ENCODE measurements at regions not wholly inside any gene's neighbourhood (a gene's known extent, or its start where the extent isn't known, plus 50 kb on each side); places are given as distances from the start of the nearest gene placed in this dataset.
"Not testable (repeated sequence)": the region's sequence is repeated elsewhere in the genome, so short reads cannot be mapped to it uniquely, and the experiment has no call there.

GRCh38 chrX:112935029-112935428 lies 94.4 kb upstream of the AMOT start:
- no peak overlapping the region for H3K4me3 ChIP-seq
- in situ Hi-C loops (cut with MboI; ENCODE audit: low pct_ligation_motif_present in 1 of 4, low pct_unique_long_range_greater_than_20kb in 1 of 4, low sequenced_read_pairs in 3 of 4) = no loop called here
- no peaks in the 10 kb centered on the region for H3K4me1 ChIP-seq
- no peak overlapping the region for H3K27ac ChIP-seq
- no peak for DNase-seq
- no peaks in the 10 kb centered on the region for H3K36me3 ChIP-seq
- no peaks in the 10 kb centered on the region for H3K9me3 ChIP-seq
- WGBS, 2 donors (ENCODE audit: low coverage in 1 of 2) = 42 to 60% methylated on average over 1 of the region's 1 CpG
- no peaks in the 10 kb centered on the region for H3K27me3 ChIP-seq
- intact Hi-C loops (cut with DNase I; ENCODE audit: low total_unique reads) = no loop called here
- no peak for TF ChIP-seq POLR2AphosphoS5 (IDR thresholded peaks at IDR 0.05)
- no peak for TF ChIP-seq CTCF (IDR thresholded peaks at IDR 0.05)
- no peak for TF ChIP-seq EP300 (IDR thresholded peaks at IDR 0.05; ENCODE audit: low read depth)

- Histone ChIP-seq H3K27me3 (no peaks in the 10 kb centered on the region), H3K4me3 (no peak overlapping the region), H3K27ac (no peak overlapping the region), H3K9me3 (no peaks in the 10 kb centered on the region), H3K4me1 (no peaks in the 10 kb centered on the region), H3K36me3 (no peaks in the 10 kb centered on the region)
- in situ Hi-C loops (cut with MboI; ENCODE audit: low pct_ligation_motif_present in 1 of 4, low pct_unique_long_range_greater_than_20kb in 1 of 4, low sequenced_read_pairs in 3 of 4) = no loop called here
- WGBS, 2 donors (ENCODE audit: low coverage in 1 of 2) = 81 to 100% methylated on average over 1 to 3 of the region's 3 CpGs
- TF ChIP-seq POLR2A (IDR thresholded peaks at IDR 0.05) (no peak), POLR2AphosphoS5 (IDR thresholded peaks at IDR 0.05) (no peak), EP300 (IDR thresholded peaks at IDR 0.05; ENCODE audit: low read depth) (no peak)
- DNase-seq = no peak
- intact Hi-C loops (cut with DNase I; ENCODE audit: low total_unique reads) = no loop called here
Measured at GRCh38 chrX:112931900-112932299, 91.3 kb upstream of the AMOT start.

GRCh38 chrX:112931478-112931877 lies 90.8 kb upstream of the AMOT start:
- Histone ChIP-seq H3K9me3 (no peaks in the 10 kb centered on the region), H3K36me3 (no peaks in the 10 kb centered on the region), H3K4me1 (no peaks in the 10 kb centered on the region), H3K27ac (no peak overlapping the region), H3K4me3 (no peak overlapping the region), H3K27me3 (no peaks in the 10 kb centered on the region)
- in situ Hi-C loops (cut with MboI; ENCODE audit: low pct_ligation_motif_present in 1 of 4, low pct_unique_long_range_greater_than_20kb in 1 of 4, low sequenced_read_pairs in 3 of 4) (no loop called here), intact Hi-C loops (cut with DNase I; ENCODE audit: low total_unique reads) (no loop called here)
- no peak for DNase-seq
- TF ChIP-seq POLR2A (IDR thresholded peaks at IDR 0.05) = no peak
- TF ChIP-seq EP300 (IDR thresholded peaks at IDR 0.05; ENCODE audit: low read depth) = no peak
- 55% methylated on average over 3 of the region's 3 CpGs; no CpG with 5 or more reads in 1 of the 2 donors for WGBS, 2 donors (ENCODE audit: low coverage in 1 of 2)

- H3K27me3 ChIP-seq; H3K9me3 ChIP-seq; H3K4me1 ChIP-seq; DNase-seq; H3K36me3 ChIP-seq; in situ Hi-C loops (cut with MboI; ENCODE audit: low pct_ligation_motif_present in 1 of 4, low pct_unique_long_range_greater_than_20kb in 1 of 4, low sequenced_read_pairs in 3 of 4); H3K4me3 ChIP-seq; intact Hi-C loops (cut with DNase I; ENCODE audit: low total_unique reads); H3K27ac ChIP-seq: not testable (repeated sequence)
- 77% methylated on average over 1 of the region's 1 CpG; no CpG with 5 or more reads in 1 of the 2 donors for WGBS, 2 donors (ENCODE audit: low coverage in 1 of 2)
Measured at GRCh38 chrX:112923381-112923780, 82.8 kb upstream of the AMOT start.

- no peak for DNase-seq
- Histone ChIP-seq H3K9me3 (no peaks in the 10 kb centered on the region), H3K27ac (no peak overlapping the region), H3K27me3 (no peaks in the 10 kb centered on the region), H3K4me1 (no peaks in the 10 kb centered on the region), H3K36me3 (no peaks in the 10 kb centered on the region), H3K4me3 (no peak overlapping the region)
- TF ChIP-seq EP300 (IDR thresholded peaks at IDR 0.05; ENCODE audit: low read depth) = no peak
- TF ChIP-seq CTCF (IDR thresholded peaks at IDR 0.05) = no peak
- no peak for TF ChIP-seq POLR2A (IDR thresholded peaks at IDR 0.05)
- TF ChIP-seq POLR2AphosphoS5 (IDR thresholded peaks at IDR 0.05) = no peak
- intact Hi-C loops (cut with DNase I; ENCODE audit: low total_unique reads) = no loop called here
- in situ Hi-C loops (cut with MboI; ENCODE audit: low pct_ligation_motif_present in 1 of 4, low pct_unique_long_range_greater_than_20kb in 1 of 4, low sequenced_read_pairs in 3 of 4) = no loop called here
Measured at GRCh38 chrX:112913807-112914206, 73.2 kb upstream of the AMOT start.

GRCh38 chrX:112910418-112910817 lies 69.8 kb upstream of the AMOT start:
- no peak for TF ChIP-seq POLR2A (IDR thresholded peaks at IDR 0.05)
- TF ChIP-seq CTCF (IDR thresholded peaks at IDR 0.05) = no peak
- TF ChIP-seq EP300 (IDR thresholded peaks at IDR 0.05; ENCODE audit: low read depth) = no peak
- TF ChIP-seq POLR2AphosphoS5 (IDR thresholded peaks at IDR 0.05) = no peak
- H3K36me3 ChIP-seq = no peaks in the 10 kb centered on the region
- no peak for DNase-seq
- no peaks in the 10 kb centered on the region for H3K27me3 ChIP-seq
- H3K4me1 ChIP-seq = no peaks in the 10 kb centered on the region
- in situ Hi-C loops (cut with MboI; ENCODE audit: low pct_ligation_motif_present in 1 of 4, low pct_unique_long_range_greater_than_20kb in 1 of 4, low sequenced_read_pairs in 3 of 4) (no loop called here), intact Hi-C loops (cut with DNase I; ENCODE audit: low total_unique reads) (no loop called here)
- no peak overlapping the region for H3K4me3 ChIP-seq
- H3K9me3 ChIP-seq = no peaks in the 10 kb centered on the region
- no peak overlapping the region for H3K27ac ChIP-seq
